OCI-LY1 (cell line): ENCODE measurements at regions not wholly inside any gene's neighbourhood (a gene's known extent, or its start where the extent isn't known, plus 50 kb on each side); places are given as distances from the start of the nearest gene placed in this dataset.

Experiments used
- H2AFZ ChIP-seq: fragments of 200-600 bp; sonication (generic), shearing (Covaris generic); 2 replicates; pipeline ENCODE4 v1.6.0; 2014; ENCODE audit warnings: antibody characterized with exemption, mild to moderate bottlenecking, low read length
- H3F3A ChIP-seq: fragments of 200-600 bp; sonication (generic), shearing (Covaris generic); 2 replicates; pipeline ENCODE4 v1.6.0; 2014; ENCODE audit warnings: mild to moderate bottlenecking, antibody characterized with exemption, low read length, moderate library complexity; ENCODE audit not compliant: insufficient read depth
- H3K27ac ChIP-seq: fragments of 200-600 bp; sonication (generic); 2 replicates; pipeline ENCODE4 v1.5.1; 2014; ENCODE audit warnings: low read length, mixed run types, mild to moderate bottlenecking, low read depth; ENCODE audit not compliant: poor library complexity, severe bottlenecking
- H3K27me3 ChIP-seq: fragments of 200-600 bp; sonication (generic); 2 replicates; pipeline ENCODE4 v1.6.0; 2014; ENCODE audit warnings: antibody characterized with exemption, mild to moderate bottlenecking, low read length, moderate library complexity; ENCODE audit not compliant: insufficient read depth
- H3K36me3 ChIP-seq: fragments of 200-600 bp; sonication (generic); 2 replicates; pipeline ENCODE4 v1.6.1; 2014; ENCODE audit warnings: mild to moderate bottlenecking, antibody characterized with exemption, low read length, moderate library complexity, mixed read lengths; ENCODE audit not compliant: insufficient read depth
- H3K4me1 ChIP-seq: fragments of 200-600 bp; sonication (generic); 2 replicates; pipeline ENCODE4 v1.5.1; 2014; ENCODE audit warnings: mild to moderate bottlenecking, low read length, moderate library complexity; ENCODE audit not compliant: insufficient read depth, severe bottlenecking
- H3K4me2 ChIP-seq: fragments of 200-600 bp; sonication (generic), shearing (Covaris generic); 2 replicates; pipeline ENCODE4 v1.6.1; 2014; ENCODE audit warnings: low read length
- H3K4me3 ChIP-seq: fragments of 200-600 bp; sonication (generic); 2 replicates; pipeline ENCODE4 v1.5.1; 2014; ENCODE audit warnings: low read length, low read depth, mild to moderate bottlenecking, mixed read lengths; ENCODE audit not compliant: poor library complexity, severe bottlenecking
- H3K79me2 ChIP-seq: fragments of 200-600 bp; shearing (Covaris generic); 2 replicates; pipeline ENCODE4 v1.6.1; 2016; ENCODE audit warnings: mixed run types, low read length, mixed read lengths; ENCODE audit not compliant: insufficient read depth
- H3K9ac ChIP-seq: fragments of 200-600 bp; sonication (generic), shearing (Covaris generic); 2 replicates; pipeline ENCODE4 v1.6.1; 2014; ENCODE audit warnings: mild to moderate bottlenecking, low read length, mixed read lengths
- H3K9me2 ChIP-seq: fragments of 200-600 bp; sonication (generic), shearing (Covaris generic); 2 replicates; pipeline ENCODE4 v1.6.1; 2014; ENCODE audit warnings: low read depth, mild to moderate bottlenecking, low read length, mixed read lengths
- H3K9me3 ChIP-seq: fragments of 200-600 bp; shearing (Covaris generic); 2 replicates; pipeline ENCODE4 v1.6.1; 2014; ENCODE audit warnings: low read length, mixed read lengths
- H4K20me1 ChIP-seq: fragments of 200-600 bp; sonication (generic), shearing (Covaris generic); 2 replicates; pipeline ENCODE4 v1.6.0; 2016; ENCODE audit warnings: mild to moderate bottlenecking, low read length; ENCODE audit not compliant: insufficient read depth
- CTCF ChIP-seq: fragments of 200-600 bp; sonication (generic), shearing (Covaris generic); IDR thresholded peaks from 2 replicates; pipeline ENCODE4 v1.5.1; 2017; ENCODE audit warnings: mild to moderate bottlenecking, antibody characterized with exemption, low read length, moderate library complexity, mixed read lengths
- EZH2 ChIP-seq: fragments of 200-600 bp; sonication (generic), shearing (Covaris generic); IDR thresholded peaks from 2 replicates; pipeline ENCODE4 v1.8.0; 2017; ENCODE audit warnings: borderline replicate concordance, mixed run types, mild to moderate bottlenecking, antibody characterized with exemption, low read length, moderate library complexity, mixed read lengths

DNA sequence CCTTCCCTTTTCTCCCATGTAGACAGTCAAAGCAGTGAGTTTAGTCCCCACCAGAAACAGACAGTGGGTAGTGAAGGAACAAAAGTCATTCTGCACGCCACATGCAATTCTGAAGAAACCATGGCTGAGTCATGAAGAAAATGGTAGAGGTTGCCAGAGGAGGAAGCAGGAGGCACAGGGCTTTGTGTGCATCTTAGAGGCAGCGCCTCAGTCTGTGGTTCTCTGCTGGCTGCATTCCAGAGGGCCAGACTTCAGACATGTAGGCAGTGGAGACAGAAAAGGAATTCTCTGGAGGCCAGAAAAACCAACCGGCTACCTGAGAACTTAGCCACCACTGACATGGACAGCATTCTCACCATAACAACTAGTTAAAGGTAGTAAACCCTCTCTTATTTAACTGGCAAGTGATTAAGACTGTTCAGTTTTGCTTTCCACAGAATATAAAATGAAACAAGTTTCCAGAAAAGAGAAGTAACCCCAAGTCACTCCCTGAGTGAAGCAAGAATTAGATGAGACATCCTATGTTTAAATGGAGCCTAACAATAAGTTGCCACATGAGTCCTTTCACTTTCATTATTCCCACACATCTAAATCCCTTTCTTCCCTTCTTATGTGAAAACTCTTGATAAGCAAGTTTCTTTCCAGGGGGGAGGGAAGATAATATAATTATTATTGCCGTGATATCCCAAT lies 556.1 kb downstream of the SOX6 start:
- Histone ChIP-seq H3K79me2 (no peaks in the 10 kb centered on the region), H2AFZ (no peak overlapping the region), H3K4me2 (no peak overlapping the region), H4K20me1 (no peaks in the 10 kb centered on the region), H3K4me1 (no peaks in the 10 kb centered on the region), H3K36me3 (no peaks in the 10 kb centered on the region), H3K9me2 (no peaks in the 10 kb centered on the region), H3K27ac (no peak overlapping the region), H3F3A (no peaks in the 10 kb centered on the region), H3K9me3 (no peaks in the 10 kb centered on the region), H3K4me3 (no peak overlapping the region), H3K9ac (no peak overlapping the region), H3K27me3 (no peaks in the 10 kb centered on the region)
- no peak for TF ChIP-seq CTCF
- no peak for TF ChIP-seq EZH2

GRCh38 chr11:15801126-15801525 lies 555.2 kb downstream of the SOX6 start:
- TF ChIP-seq EZH2 (no peak), CTCF (no peak)
- H4K20me1 ChIP-seq, result no peaks in the 10 kb centered on the region
- H2AFZ ChIP-seq, result no peak overlapping the region
- H3K4me2 ChIP-seq, result no peak overlapping the region
- H3K4me1 ChIP-seq, result no peaks in the 10 kb centered on the region
- H3K79me2 ChIP-seq, result no peaks in the 10 kb centered on the region
- no peaks in the 10 kb centered on the region for H3K36me3 ChIP-seq
- no peaks in the 10 kb centered on the region for H3K9me3 ChIP-seq
- no peaks in the 10 kb centered on the region for H3F3A ChIP-seq
- no peak overlapping the region for H3K27ac ChIP-seq
- H3K9me2 ChIP-seq, result no peaks in the 10 kb centered on the region
- H3K27me3 ChIP-seq, result no peaks in the 10 kb centered on the region
- H3K4me3 ChIP-seq, result no peak overlapping the region
- H3K9ac ChIP-seq, result no peak overlapping the region

GRCh38 chr11:15801616-15802015 lies 554.7 kb downstream of the SOX6 start:
- Histone ChIP-seq H3K4me2 (no peak overlapping the region), H4K20me1 (no peaks in the 10 kb centered on the region), H2AFZ (no peak overlapping the region), H3K79me2 (no peaks in the 10 kb centered on the region), H3K36me3 (no peaks in the 10 kb centered on the region), H3K27me3 (no peaks in the 10 kb centered on the region), H3K4me1 (no peaks in the 10 kb centered on the region), H3K9me3 (no peaks in the 10 kb centered on the region), H3K9me2 (no peaks in the 10 kb centered on the region), H3K9ac (no peak overlapping the region), H3K27ac (no peak overlapping the region), H3K4me3 (no peak overlapping the region), H3F3A (no peaks in the 10 kb centered on the region)
- TF ChIP-seq EZH2, result no peak
- TF ChIP-seq CTCF, result no peak
